Head of caudate nucleus (tissue), 42 donors: ENCODE measurements at regions not wholly inside any gene's neighbourhood (a gene's known extent, or its start where the extent isn't known, plus 50 kb on each side); places are given as distances from the start of the nearest gene placed in this dataset.

Experiments
- DNase-seq, 42 donors: peaks; one replicate each; pipeline versions ENCODE4 v3.0.0 to v3.0.0-alpha.2; 2020 to 2021; ENCODE audit warnings: mixed read lengths in 7 of 42
- intact Hi-C: fragments of 100-400 bp; cut with DNase I; formaldehyde crosslinking; loops from one replicate; pipeline ENCODE4 v1.15.0; 2022

DNA sequence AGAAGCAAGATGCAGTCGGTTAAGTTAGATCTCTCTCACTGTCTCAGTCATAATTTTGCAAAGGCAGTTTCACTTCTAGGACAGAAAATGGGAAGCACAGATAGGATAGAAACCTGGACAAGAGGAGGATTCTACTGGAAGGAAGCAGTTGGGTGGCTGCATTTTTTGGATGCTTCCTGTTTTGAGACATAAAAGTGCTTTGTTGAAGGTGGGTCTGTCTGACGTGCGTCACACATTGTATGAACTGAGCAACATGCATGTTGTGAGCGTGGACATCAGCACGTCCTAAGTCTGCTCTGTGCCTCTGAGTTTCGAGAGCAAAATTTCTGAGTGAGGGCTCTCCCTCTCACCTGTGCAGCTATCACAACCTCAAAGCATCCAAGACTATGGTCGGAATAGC lies 68.7 kb upstream of the SNX9 start:
- peak in 2 of 42 donors; percentile 4 to 12 for DNase-seq
- intact Hi-C loops: loop anchor here (10.0 kb wide), 2 partner anchors 140 to 310 kb away; no protein-coding TSS in a partner anchor

GRCh38 chr6:157755032-157755745 lies 67.9 kb upstream of the SNX9 start:
- DNase-seq: peak in 1 of 42 donors; percentile 21
- intact Hi-C loops: loop anchor here (5.0 to 10.0 kb wide), 3 partner anchors 67 to 310 kb away; partner anchors contain the start of gene SNX9

- intact Hi-C loops: loop anchor here (5.0 to 10.0 kb wide), 3 partner anchors 66 to 309 kb away; partner anchors contain the start of gene SNX9
- peak in 1 of 42 donors; percentile 37 for DNase-seq
Observed at GRCh38 chr6:157755746-157756411, 67.2 kb upstream of the SNX9 start.

GRCh38 chr6:157756708-157757429 lies 66.2 kb upstream of the SNX9 start:
- intact Hi-C loops: loop anchor here (5.0 to 10.0 kb wide), 3 partner anchors 65 to 308 kb away; partner anchors contain the start of gene SNX9
- peak; percentile 79 to 98 (median 93) for DNase-seq

- peak in 2 of 42 donors; percentile 17 to 25 for DNase-seq
- intact Hi-C loops: loop anchor here (5.0 to 10.0 kb wide), 3 partner anchors 65 to 307 kb away; partner anchors contain the start of gene SNX9
Observed at GRCh38 chr6:157757430-157758403, 65.3 kb upstream of the SNX9 start.

GRCh38 chr6:157758516-157759023 lies 64.5 kb upstream of the SNX9 start:
- intact Hi-C loops: loop anchor here (5.0 to 10.0 kb wide), 3 partner anchors 64 to 306 kb away; partner anchors contain the start of gene SNX9
- peak in 2 of 42 donors; percentile 2 to 34 for DNase-seq

- DNase-seq: peak in 1 of 42 donors; percentile 14
- intact Hi-C loops: loop anchor here (5.0 to 10.0 kb wide), 3 partner anchors 63 to 306 kb away; partner anchors contain the start of gene SNX9
Observed at GRCh38 chr6:157759028-157759427, 64.0 kb upstream of the SNX9 start.

DNA sequence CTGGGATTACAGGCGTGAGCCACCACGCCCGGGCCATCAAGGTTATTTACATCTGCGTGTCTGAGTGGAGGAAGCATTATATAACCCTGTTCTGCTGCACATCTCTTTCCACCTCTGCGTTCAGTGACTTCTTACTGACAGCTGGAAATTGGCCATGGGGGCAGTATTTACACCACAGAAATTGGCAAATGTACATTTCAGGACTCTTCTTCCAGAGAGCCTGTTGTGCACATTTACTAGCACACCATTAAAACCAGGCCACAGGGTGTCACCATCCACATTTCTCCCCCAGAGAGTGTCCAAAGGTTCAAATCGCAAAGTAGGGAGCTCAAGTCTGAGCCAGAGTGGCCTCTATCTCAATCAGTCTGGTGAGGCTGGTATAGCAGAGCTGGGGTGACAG lies 62.9 kb upstream of the SNX9 start:
- intact Hi-C loops: no loop called here
- peak in 1 of 42 donors; percentile 35 for DNase-seq

GRCh38 chr6:157760589-157761330 lies 62.3 kb upstream of the SNX9 start:
- intact Hi-C loops: no loop called here
- DNase-seq: peak in 1 of 42 donors; percentile 42

- intact Hi-C loops: no loop called here
Observed at GRCh38 chr6:157761331-157761921, 61.6 kb upstream of the SNX9 start.

DNA sequence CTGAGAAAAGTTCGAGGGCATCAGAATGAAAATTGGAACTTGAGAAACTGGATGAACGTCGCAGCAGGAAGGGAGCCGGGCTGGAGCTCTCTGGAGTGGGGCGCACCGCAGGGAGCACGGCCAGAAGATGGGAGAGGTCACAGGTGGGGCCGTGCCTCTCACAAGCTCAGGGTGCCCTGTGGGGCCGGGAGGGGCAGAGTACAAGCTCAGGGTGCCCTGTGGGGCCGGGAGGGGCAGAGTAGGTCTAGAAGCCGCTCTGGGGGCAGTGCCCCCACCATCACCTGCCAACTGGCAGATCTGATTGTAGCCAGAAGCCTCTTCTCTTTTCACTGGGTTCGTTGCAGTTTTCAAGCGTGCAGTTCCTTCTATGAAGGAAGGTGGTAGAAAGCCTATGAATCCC lies 61.1 kb upstream of the SNX9 start:
- intact Hi-C loops: no loop called here
- peak in 1 of 42 donors; percentile 36 for DNase-seq

More at GRCh38 chr6:157761331-157761921, 61.6 kb upstream of the SNX9 start:
- DNase-seq: peak in 1 of 42 donors; percentile 41

GRCh38 chr6:157762636-157763035 lies 60.4 kb upstream of the SNX9 start:
- intact Hi-C loops: no loop called here

GRCh38 chr6:157763129-157763903 lies 59.7 kb upstream of the SNX9 start:
- DNase-seq: peak in 2 of 42 donors; percentile 24 to 48
- intact Hi-C loops: no loop called here

More at GRCh38 chr6:157762636-157763035, 60.4 kb upstream of the SNX9 start:
- DNase-seq: peak in 2 of 42 donors; percentile 25 to 47

GRCh38 chr6:157763904-157764177 lies 59.2 kb upstream of the SNX9 start:
- intact Hi-C loops: no loop called here
- DNase-seq: no peak

GRCh38 chr6:157764178-157765068 lies 58.6 kb upstream of the SNX9 start:
- intact Hi-C loops: no loop called here
- DNase-seq: peak; percentile 59 to 94 (median 83)
